GM19467 (cell line): ENCODE measurements at regions not wholly inside any gene's neighbourhood (a gene's known extent, or its start where the extent isn't known, plus 50 kb on each side); places are given as distances from the start of the nearest gene placed in this dataset.

Experiments used
- ATAC-seq: cut with Tn5 transposase; IDR thresholded peaks from one replicate; pipeline ENCODE4 v1.9.1; 2021; ENCODE audit warnings: mild to moderate bottlenecking, moderate library complexity; ENCODE audit not compliant: unreplicated experiment

GRCh38 chr12:118689793-118690192 is 291.5 kb upstream of the SRRM4 start:
- ATAC-seq = peak; percentile 64

- ATAC-seq = no peak
These were observed 290.8 kb upstream of the SRRM4 start for GRCh38 chr12:118690506-118690905.

- ATAC-seq = no peak
These were observed 287.1 kb upstream of the SRRM4 start for GRCh38 chr12:118694128-118694775.

- no peak for ATAC-seq
These were observed 276.7 kb upstream of the SRRM4 start for GRCh38 chr12:118704527-118705241.

GRCh38 chr12:118706437-118706836 is 274.9 kb upstream of the SRRM4 start:
- no peak for ATAC-seq

- ATAC-seq = no peak
These were observed 271.4 kb upstream of the SRRM4 start for GRCh38 chr12:118709946-118710345.

GRCh38 chr12:118711185-118711584 is 270.2 kb upstream of the SRRM4 start:
- no peak for ATAC-seq

- ATAC-seq = peak; percentile 75
These were observed 267.3 kb upstream of the SRRM4 start for GRCh38 chr12:118714051-118714460.

GRCh38 chr12:118714500-118714899 is 266.8 kb upstream of the SRRM4 start:
- no peak for ATAC-seq

GRCh38 chr12:118715647-118716046 is 265.7 kb upstream of the SRRM4 start:
- no peak for ATAC-seq

- ATAC-seq = no peak
These were observed 254.0 kb upstream of the SRRM4 start for GRCh38 chr12:118727196-118727978.

- no peak for ATAC-seq
These were observed 253.4 kb upstream of the SRRM4 start for GRCh38 chr12:118727979-118728366.

GRCh38 chr12:118734266-118734665 is 247.1 kb upstream of the SRRM4 start:
- no peak for ATAC-seq

- no peak for ATAC-seq
These were observed 243.3 kb upstream of the SRRM4 start for GRCh38 chr12:118737985-118738540.

GRCh38 chr12:118741194-118741593 is 240.1 kb upstream of the SRRM4 start:
- ATAC-seq = no peak

- no peak for ATAC-seq
These were observed 238.9 kb upstream of the SRRM4 start for GRCh38 chr12:118742431-118742830.

GRCh38 chr12:118743896-118744700 is 237.2 kb upstream of the SRRM4 start:
- no peak for ATAC-seq

GRCh38 chr12:118746176-118746575 is 235.2 kb upstream of the SRRM4 start:
- ATAC-seq = no peak

- no peak for ATAC-seq
These were observed 234.4 kb upstream of the SRRM4 start for GRCh38 chr12:118746960-118747359.

- no peak for ATAC-seq
These were observed 233.6 kb upstream of the SRRM4 start for GRCh38 chr12:118747771-118748170.
